ENCODE measurements at regions not wholly inside any gene's neighbourhood (a gene's known extent, or its start where the extent isn't known, plus 50 kb on each side); places are given as distances from the start of the nearest gene placed in this dataset.

DNA sequence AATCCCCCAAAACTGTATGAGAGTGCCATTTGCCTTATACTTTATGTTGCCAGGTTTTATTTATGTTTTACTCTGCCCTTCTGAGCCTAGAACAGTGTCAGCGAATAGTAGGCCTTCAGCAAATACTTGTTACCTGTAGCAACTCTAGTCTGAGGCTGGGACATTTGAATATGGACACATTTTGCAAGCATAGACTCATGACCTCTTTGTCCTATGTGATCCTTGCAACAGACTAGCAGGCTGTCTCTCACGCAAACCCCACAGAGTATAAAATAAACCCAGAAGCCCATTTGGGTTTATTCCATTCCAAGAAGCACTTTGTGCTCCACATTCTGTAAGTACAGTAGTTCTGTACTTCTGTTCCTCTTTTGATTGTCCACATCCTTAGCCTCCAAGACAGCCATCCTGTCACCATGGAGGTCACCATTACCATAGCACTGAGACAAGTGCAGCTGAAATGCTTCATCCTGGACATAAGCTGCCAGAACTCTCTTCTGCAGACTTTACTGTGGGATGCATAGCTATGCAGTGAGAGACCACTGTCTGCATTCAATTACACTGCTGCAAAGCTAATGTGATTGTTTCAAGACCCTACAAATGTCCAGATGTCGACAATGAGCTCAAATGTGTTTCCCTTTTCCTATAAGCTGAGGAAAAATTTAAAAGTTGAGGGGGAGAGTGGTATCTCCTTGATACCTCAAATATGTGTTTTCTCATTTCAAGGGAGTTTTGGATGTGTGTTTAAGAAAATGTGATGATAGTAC is 425.7 kb downstream of the PID1 start:
- TF ChIP-seq, protein P1, sequence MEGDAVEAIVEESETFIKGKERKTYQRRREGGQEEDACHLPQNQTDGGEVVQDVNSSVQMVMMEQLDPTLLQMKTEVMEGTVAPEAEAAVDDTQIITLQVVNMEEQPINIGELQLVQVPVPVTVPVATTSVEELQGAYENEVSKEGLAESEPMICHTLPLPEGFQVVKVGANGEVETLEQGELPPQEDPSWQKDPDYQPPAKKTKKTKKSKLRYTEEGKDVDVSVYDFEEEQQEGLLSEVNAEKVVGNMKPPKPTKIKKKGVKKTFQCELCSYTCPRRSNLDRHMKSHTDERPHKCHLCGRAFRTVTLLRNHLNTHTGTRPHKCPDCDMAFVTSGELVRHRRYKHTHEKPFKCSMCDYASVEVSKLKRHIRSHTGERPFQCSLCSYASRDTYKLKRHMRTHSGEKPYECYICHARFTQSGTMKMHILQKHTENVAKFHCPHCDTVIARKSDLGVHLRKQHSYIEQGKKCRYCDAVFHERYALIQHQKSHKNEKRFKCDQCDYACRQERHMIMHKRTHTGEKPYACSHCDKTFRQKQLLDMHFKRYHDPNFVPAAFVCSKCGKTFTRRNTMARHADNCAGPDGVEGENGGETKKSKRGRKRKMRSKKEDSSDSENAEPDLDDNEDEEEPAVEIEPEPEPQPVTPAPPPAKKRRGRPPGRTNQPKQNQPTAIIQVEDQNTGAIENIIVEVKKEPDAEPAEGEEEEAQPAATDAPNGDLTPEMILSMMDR (IDR thresholded peaks at IDR 0.05; ENCODE audit: borderline replicate concordance, insufficient read depth, low read depth, low read length) = no peak
- no peak overlapping the region for H3K4me3 ChIP-seq (ENCODE audit: low read depth, low read length)

DNA sequence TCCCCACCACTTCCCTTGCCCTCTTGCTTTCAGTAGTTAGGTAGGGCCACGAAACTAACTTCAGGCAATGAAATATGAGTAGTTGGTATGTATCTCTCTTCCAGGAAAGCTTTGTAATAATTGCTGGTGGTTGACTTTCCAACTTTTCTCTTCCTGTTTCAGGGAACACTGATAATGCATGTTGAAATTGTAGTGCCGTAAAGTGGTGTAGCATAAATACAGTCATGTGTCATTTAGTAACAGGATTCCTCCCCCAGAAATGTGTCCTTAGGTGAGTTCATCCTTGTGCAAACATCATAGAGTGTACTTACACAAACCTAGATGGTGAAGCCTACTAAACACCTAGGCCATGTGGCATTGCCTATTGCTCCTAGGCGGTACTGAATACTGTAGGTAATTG is 429.2 kb downstream of the PID1 start:
- no peak overlapping the region for H3K4me3 ChIP-seq (ENCODE audit: low read depth, low read length)
- TF ChIP-seq, protein P1 (IDR thresholded peaks at IDR 0.05; ENCODE audit: borderline replicate concordance, insufficient read depth, low read depth, low read length) = no peak

DNA sequence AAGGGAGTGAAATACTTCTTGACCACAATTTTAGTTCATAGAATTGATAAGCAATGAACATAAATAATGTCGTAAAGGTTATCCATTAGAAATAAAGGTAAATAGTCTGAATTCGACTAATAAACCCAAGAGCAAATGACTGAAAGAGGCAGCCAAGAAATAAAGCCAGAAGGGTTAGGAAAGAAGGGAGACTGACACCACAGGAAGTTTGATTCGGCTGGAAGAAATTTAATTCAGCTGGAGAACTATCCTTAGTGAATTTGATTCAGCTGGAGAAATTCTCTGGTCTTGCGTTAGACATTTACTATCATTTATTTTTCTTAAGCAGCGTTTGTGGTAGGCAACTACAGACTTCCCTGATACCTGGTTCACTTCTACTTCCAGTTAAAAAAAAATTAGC is 429.6 kb downstream of the PID1 start:
- no peak overlapping the region for H3K4me3 ChIP-seq (ENCODE audit: low read depth, low read length)
- TF ChIP-seq, protein P1 (IDR thresholded peaks at IDR 0.05; ENCODE audit: borderline replicate concordance, insufficient read depth, low read depth, low read length) = no peak

DNA sequence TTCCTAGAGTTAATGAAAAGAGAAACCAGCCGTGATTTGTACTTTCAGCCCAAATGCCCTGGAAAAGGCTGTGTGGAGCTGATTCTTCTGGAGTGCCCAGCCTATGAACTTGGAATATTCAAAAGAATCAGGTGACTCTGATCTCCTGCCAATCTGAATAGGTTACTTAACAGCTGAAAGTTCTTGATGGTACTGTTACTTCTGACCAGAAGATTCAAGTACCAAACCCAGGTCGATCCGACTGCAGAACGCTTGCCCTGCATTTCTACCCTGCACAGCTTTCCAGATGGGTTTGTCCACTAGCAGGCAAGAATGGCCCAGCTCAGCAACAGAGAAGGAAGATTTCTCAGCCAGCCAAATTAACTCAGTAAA is 430.4 kb downstream of the PID1 start:
- TF ChIP-seq, protein P1 (IDR thresholded peaks at IDR 0.05; ENCODE audit: borderline replicate concordance, insufficient read depth, low read depth, low read length) = no peak

DNA sequence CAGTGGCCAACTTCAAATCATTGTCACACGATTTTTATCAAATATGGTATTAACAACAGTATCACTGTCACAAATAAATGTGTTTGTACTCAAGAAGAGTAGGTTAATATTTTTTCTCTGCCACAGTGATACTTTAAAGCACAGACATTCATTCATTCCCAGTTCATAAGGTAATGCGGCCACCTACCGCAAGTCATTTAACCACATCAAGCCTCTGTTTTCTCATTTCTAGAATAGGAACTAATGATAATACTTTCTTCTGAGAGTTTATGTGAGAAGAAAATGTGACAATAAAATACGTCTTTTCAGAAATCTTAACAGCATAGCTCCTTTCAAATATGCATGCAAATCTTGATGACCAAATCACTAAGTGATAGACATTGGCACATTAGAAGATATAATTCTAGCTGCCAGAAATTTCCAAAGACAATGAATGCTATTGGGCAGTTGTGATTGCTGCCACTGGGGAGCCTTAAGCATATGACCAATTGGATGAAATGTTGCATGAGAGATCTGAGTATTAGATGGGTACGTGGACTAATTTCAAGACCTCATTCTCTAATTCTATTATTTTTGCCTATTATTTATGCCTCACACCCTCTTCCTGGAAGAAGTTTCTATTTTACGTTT is 430.9 kb downstream of the PID1 start:
- no peak overlapping the region for H3K4me3 ChIP-seq (ENCODE audit: low read depth, low read length)
- TF ChIP-seq, protein P1 (IDR thresholded peaks at IDR 0.05; ENCODE audit: borderline replicate concordance, insufficient read depth, low read depth, low read length) = no peak

More for the DNA sequence above, 430.4 kb downstream of the PID1 start:
- no peak overlapping the region for H3K4me3 ChIP-seq (ENCODE audit: low read depth, low read length)

DNA sequence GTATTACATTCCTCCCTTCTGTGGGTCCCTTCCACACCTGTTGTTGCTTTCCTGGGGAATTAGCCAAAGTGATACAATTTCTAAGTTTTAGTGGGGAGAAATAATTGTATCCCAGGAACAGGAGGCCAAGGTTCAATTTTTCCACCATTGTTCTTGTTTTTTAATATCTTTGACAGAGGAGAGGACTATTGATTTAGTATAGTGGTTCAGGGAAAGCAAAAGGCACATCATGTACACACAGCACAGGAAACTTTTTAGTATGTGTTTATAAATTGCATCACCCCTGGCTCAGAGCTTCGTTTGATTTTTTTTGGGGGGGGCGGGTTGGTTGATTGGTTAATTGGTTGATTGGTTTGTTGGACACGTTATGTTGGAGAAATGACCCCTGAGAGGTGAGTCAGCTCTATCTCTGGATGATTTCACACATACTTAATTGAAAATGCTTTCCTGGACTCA is 431.6 kb downstream of the PID1 start:
- TF ChIP-seq, protein P1 (IDR thresholded peaks at IDR 0.05; ENCODE audit: borderline replicate concordance, insufficient read depth, low read depth, low read length) = no peak

DNA sequence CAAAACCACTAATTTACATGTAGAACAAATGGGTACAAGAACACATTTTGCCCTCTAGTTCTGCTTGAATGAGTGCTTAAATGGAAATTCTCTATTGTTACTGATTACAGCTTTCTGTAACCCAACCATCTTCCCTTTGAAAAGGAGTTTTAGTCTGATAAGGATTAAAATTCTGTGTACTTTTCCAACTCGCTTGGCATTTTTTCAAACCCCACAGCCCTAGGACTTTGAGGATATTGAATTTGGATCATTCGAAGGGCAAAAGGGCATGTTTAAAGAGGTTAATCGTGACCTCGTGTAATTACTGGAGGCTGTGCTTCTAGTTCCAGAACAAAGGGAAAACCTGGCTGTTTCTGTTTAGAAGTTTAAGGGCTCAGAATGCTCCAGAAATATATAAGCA is 432.3 kb downstream of the PID1 start:
- TF ChIP-seq, protein P1 (IDR thresholded peaks at IDR 0.05; ENCODE audit: borderline replicate concordance, insufficient read depth, low read depth, low read length) = no peak
- no peak overlapping the region for H3K4me3 ChIP-seq (ENCODE audit: low read depth, low read length)

More for the DNA sequence above, 431.6 kb downstream of the PID1 start:
- no peak overlapping the region for H3K4me3 ChIP-seq (ENCODE audit: low read depth, low read length)

All from GM12875 (cell line).